ENCODE measurements at regions not wholly inside any gene's neighbourhood (a gene's known extent, or its start where the extent isn't known, plus 50 kb on each side); places are given as distances from the start of the nearest gene placed in this dataset.

DNA sequence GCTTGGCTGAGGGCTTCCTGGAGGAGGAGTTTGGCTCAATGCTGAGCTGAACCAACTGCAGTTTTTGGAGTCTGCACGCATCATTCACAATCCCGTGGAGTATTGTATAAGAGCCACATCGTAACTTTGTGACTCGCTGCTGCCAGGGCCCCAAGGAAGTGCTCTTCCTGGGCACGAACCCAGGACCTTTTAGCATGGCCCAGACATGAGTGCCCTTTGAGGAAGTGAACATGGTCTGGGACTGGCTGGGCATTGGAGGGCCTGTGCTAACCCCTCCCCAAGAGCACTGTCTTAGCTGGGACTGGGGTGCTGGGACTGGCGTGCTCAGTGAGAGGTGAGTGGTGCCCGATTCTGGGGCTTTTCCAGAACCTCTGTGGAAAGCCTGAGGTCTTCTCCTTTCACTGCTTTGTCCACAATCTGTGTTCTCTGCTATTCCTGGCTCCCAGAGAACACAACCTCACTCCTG, 88.6 kb downstream of the LIPG start:
- no peak overlapping the region for H3K14ac ChIP-seq (ENCODE audit: low read length in 2 of 2)
- no peak overlapping the region for H4K8ac ChIP-seq (ENCODE audit: low read length)
- H2AK5ac ChIP-seq (ENCODE audit: low read length, severe bottlenecking), result peak overlapping the region; percentile 78
- H3K4me2 ChIP-seq (ENCODE audit: low read length, poor library complexity, severe bottlenecking), result no peak overlapping the region
- no peak overlapping the region for H3K18ac ChIP-seq (ENCODE audit: low read depth in 1 of 2, low read length in 2 of 2)
- no peak overlapping the region for H4K91ac ChIP-seq (ENCODE audit: low read length)
- H2BK5ac ChIP-seq (ENCODE audit: low read depth, low read length, poor library complexity, severe bottlenecking), result no peak overlapping the region
- WGBS, result 84% methylated on average over 7 of the region's 7 CpGs
- no peak overlapping the region for H2BK120ac ChIP-seq (ENCODE audit: low read depth, low read length)
- H3K9me3 ChIP-seq (ENCODE audit: control insufficient read depth, low read length), result no peaks in the 10 kb centered on the region
- no peak overlapping the region for H3K9ac ChIP-seq (ENCODE audit: low read length)
- H3K27ac ChIP-seq (ENCODE audit: low read length, poor library complexity, severe bottlenecking), result no peak overlapping the region
- no peaks in the 10 kb centered on the region for H3K27me3 ChIP-seq (ENCODE audit: control insufficient read depth in 1 of 2, insufficient read depth in 1 of 2, low read length in 2 of 2)
- no peaks in the 10 kb centered on the region for H3K79me1 ChIP-seq (replicated peaks; ENCODE audit: low read length, poor library complexity, severe bottlenecking)
- peak overlapping the region in 1 of 2 experiments; percentile 40 for H2BK12ac ChIP-seq (ENCODE audit: low read length in 2 of 2)
- H3K4me1 ChIP-seq (ENCODE audit: control insufficient read depth, insufficient read depth, low read depth, low read length), result peaks cover 25% of the 10 kb centered on the region
- H3K4ac ChIP-seq (ENCODE audit: low read depth in 1 of 2, low read length in 2 of 2), result peak overlapping the region in 1 of 2 experiments; percentile 32
- H2AFZ ChIP-seq (ENCODE audit: low read depth, low read length), result no peak overlapping the region
- H3K4me3 ChIP-seq (ENCODE audit: insufficient read depth in 1 of 2, low read depth in 1 of 2, low read length in 2 of 2), result no peak overlapping the region
- H2BK15ac ChIP-seq (ENCODE audit: low read depth, poor library complexity, severe bottlenecking), result no peak overlapping the region
- H3K23ac ChIP-seq (ENCODE audit: low read length in 2 of 2), result no peak overlapping the region
- no peaks in the 10 kb centered on the region for H3K36me3 ChIP-seq (ENCODE audit: control insufficient read depth in 1 of 2, insufficient read depth in 2 of 2, low read depth in 1 of 2, low read length in 2 of 2)
- no peak for DNase-seq

DNA sequence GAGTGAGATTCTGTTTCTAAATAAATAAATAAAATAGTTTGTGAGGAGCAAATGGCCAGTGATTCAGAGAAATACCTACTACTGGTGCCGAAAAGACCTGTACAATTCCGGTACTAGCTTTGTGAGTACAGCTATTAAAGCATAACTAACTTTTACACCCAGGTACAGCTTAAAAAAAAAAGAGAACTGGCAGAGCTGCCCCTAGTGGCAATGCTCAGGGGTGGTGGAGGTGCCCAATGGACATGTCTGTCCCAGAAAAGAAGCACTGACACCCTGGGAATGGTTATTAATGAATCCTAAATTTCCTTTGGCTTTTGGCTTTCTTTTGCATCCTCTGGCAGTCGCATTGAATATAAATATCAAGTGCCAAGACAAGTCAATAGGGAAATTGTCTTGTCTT, 87.0 kb downstream of the LIPG start:
- no peaks in the 10 kb centered on the region for H3K79me1 ChIP-seq (replicated peaks; ENCODE audit: low read length, poor library complexity, severe bottlenecking)
- no peaks in the 10 kb centered on the region for H3K9me3 ChIP-seq (ENCODE audit: control insufficient read depth, low read length)
- no peak overlapping the region for H2BK5ac ChIP-seq (ENCODE audit: low read depth, low read length, poor library complexity, severe bottlenecking)
- H3K4ac ChIP-seq (ENCODE audit: low read depth in 1 of 2, low read length in 2 of 2), result no peak overlapping the region
- no peak overlapping the region for H3K23ac ChIP-seq (ENCODE audit: low read length in 2 of 2)
- peak overlapping the region; percentile 71 for H3K27ac ChIP-seq (ENCODE audit: low read length, poor library complexity, severe bottlenecking)
- H4K8ac ChIP-seq (ENCODE audit: low read length), result no peak overlapping the region
- H3K27me3 ChIP-seq (ENCODE audit: control insufficient read depth in 1 of 2, insufficient read depth in 1 of 2, low read length in 2 of 2), result no peaks in the 10 kb centered on the region
- no peak overlapping the region for H2BK120ac ChIP-seq (ENCODE audit: low read depth, low read length)
- no peak overlapping the region for H2BK12ac ChIP-seq (ENCODE audit: low read length in 2 of 2)
- no peak overlapping the region for H3K18ac ChIP-seq (ENCODE audit: low read depth in 1 of 2, low read length in 2 of 2)
- no peak overlapping the region for H3K4me2 ChIP-seq (ENCODE audit: low read length, poor library complexity, severe bottlenecking)
- peaks cover 25% of the 10 kb centered on the region for H3K4me1 ChIP-seq (ENCODE audit: control insufficient read depth, insufficient read depth, low read depth, low read length)
- no peak overlapping the region for H3K9ac ChIP-seq (ENCODE audit: low read length)
- WGBS, result 93% methylated on average over 3 of the region's 3 CpGs
- H3K4me3 ChIP-seq (ENCODE audit: insufficient read depth in 1 of 2, low read depth in 1 of 2, low read length in 2 of 2), result no peak overlapping the region
- peak overlapping the region; percentile 41 for H2AK5ac ChIP-seq (ENCODE audit: low read length, severe bottlenecking)
- H2BK15ac ChIP-seq (ENCODE audit: low read depth, poor library complexity, severe bottlenecking), result no peak overlapping the region
- H3K36me3 ChIP-seq (ENCODE audit: control insufficient read depth in 1 of 2, insufficient read depth in 2 of 2, low read depth in 1 of 2, low read length in 2 of 2), result no peaks in the 10 kb centered on the region
- no peak for DNase-seq
- H2AFZ ChIP-seq (ENCODE audit: low read depth, low read length), result no peak overlapping the region
- H4K91ac ChIP-seq (ENCODE audit: low read length), result no peak overlapping the region
- no peak overlapping the region for H3K14ac ChIP-seq (ENCODE audit: low read length in 2 of 2)

Measured in mesenchymal stem cell (in vitro differentiated cells and primary cell).